Neural cell (in vitro differentiated cells): ENCODE measurements at regions not wholly inside any gene's neighbourhood (a gene's known extent, or its start where the extent isn't known, plus 50 kb on each side); places are given as distances from the start of the nearest gene placed in this dataset.

Experiments
- H2AFZ ChIP-seq: fragments of 200-600, 300-800 bp; sonication (generic), shearing (Covaris generic); 2 replicates; pipeline ENCODE4 v1.6.0; 2014; ENCODE audit warnings: low read depth, mild to moderate bottlenecking, antibody characterized with exemption, low read length, moderate library complexity
- H3F3A ChIP-seq: fragments of 200-600 bp; shearing (Covaris generic); 2 replicates; pipeline ENCODE4 v1.6.1; 2016; ENCODE audit warnings: mild to moderate bottlenecking, moderate library complexity, mixed read lengths, antibody characterized with exemption, low read length; ENCODE audit not compliant: insufficient read depth, poor library complexity, severe bottlenecking
- H3K27ac ChIP-seq: fragments of 200-600, 300-800 bp; sonication (generic), shearing (Covaris generic); 2 replicates; pipeline ENCODE4 v1.5.1; 2014; ENCODE audit warnings: mild to moderate bottlenecking, low read length, moderate library complexity
- H3K27me3 ChIP-seq: fragments of 300-800, 200-600 bp; sonication (generic), shearing (Covaris generic); 2 replicates; pipeline ENCODE4 v1.6.0; 2014; ENCODE audit warnings: mild to moderate bottlenecking, low read depth, low read length, moderate library complexity; ENCODE audit not compliant: insufficient read depth
- H3K36me3 ChIP-seq: fragments of 300-800, 200-600 bp; sonication (generic), shearing (Covaris generic); 2 replicates; pipeline ENCODE4 v1.5.1; 2014; ENCODE audit warnings: mild to moderate bottlenecking, antibody characterized with exemption, low read length, moderate library complexity; ENCODE audit not compliant: insufficient read depth
- H3K4me2 ChIP-seq: fragments of 300-800, 200-600 bp; sonication (generic), shearing (Covaris generic); 2 replicates; pipeline ENCODE4 v1.6.0; 2014; ENCODE audit warnings: mild to moderate bottlenecking, low read length
- H3K4me3 ChIP-seq: fragments of 300-800, 200-600 bp; sonication (generic), shearing (Covaris generic); 2 replicates; pipeline ENCODE4 v1.5.1; 2014; ENCODE audit warnings: mild to moderate bottlenecking, low read length, moderate library complexity
- H3K79me2 ChIP-seq: fragments of 200-600 bp; shearing (Covaris generic); replicated peaks from 2 replicates; pipeline ENCODE4 v1.6.0; 2014; ENCODE audit warnings: mild to moderate bottlenecking, low read length, moderate library complexity; ENCODE audit not compliant: insufficient read depth
- H3K9ac ChIP-seq: fragments of 300-800, 200-600 bp; sonication (generic), shearing (Covaris generic); 2 replicates; pipeline ENCODE4 v1.6.1; 2016; ENCODE audit warnings: mild to moderate bottlenecking, low read length, mixed read lengths
- H3K9me2 ChIP-seq: fragments of 200-600 bp; shearing (Covaris generic); 2 replicates; pipeline ENCODE4 v1.6.1; 2016; ENCODE audit warnings: mild to moderate bottlenecking, low read length, mixed read lengths; ENCODE audit not compliant: insufficient read depth
- H3K9me3 ChIP-seq: fragments of 200-600, 300-800 bp; sonication (generic), shearing (Covaris generic); 2 replicates; pipeline ENCODE4 v1.6.1; 2016; ENCODE audit warnings: mild to moderate bottlenecking, mixed run types, low read length, moderate library complexity, mixed read lengths
- H4K20me1 ChIP-seq: fragments of 200-600 bp; shearing (Covaris generic); 2 replicates; pipeline ENCODE4 v1.6.1; 2016; ENCODE audit warnings: mild to moderate bottlenecking, mixed run types; ENCODE audit not compliant: insufficient read depth
- CTCF ChIP-seq: fragments of 450-650 bp; IDR thresholded peaks from 2 replicates; pipeline ENCODE4 v1.5.1; 2014; ENCODE audit warnings: antibody characterized with exemption, mild to moderate bottlenecking, moderate library complexity; ENCODE audit not compliant: poor library complexity, severe bottlenecking
- EP300 ChIP-seq: fragments of 450-650 bp; conservative IDR thresholded peaks from 2 replicates; pipeline ENCODE4 v1.6.1; 2014; ENCODE audit warnings: antibody characterized with exemption, mild to moderate bottlenecking, moderate library complexity; ENCODE audit not compliant: poor library complexity, severe bottlenecking
- EZH2 ChIP-seq: fragments of 200-600, 300-800 bp; shearing (Covaris generic), sonication (generic); IDR thresholded peaks from 2 replicates; pipeline ENCODE4 v1.6.1; 2014; ENCODE audit warnings: antibody characterized with exemption, low read length, borderline replicate concordance, mild to moderate bottlenecking; ENCODE audit not compliant: insufficient read depth, poor library complexity, severe bottlenecking
- MXI1 ChIP-seq: fragments of 450-650 bp; conservative IDR thresholded peaks from 2 replicates; pipeline ENCODE4 v1.6.1; 2014; ENCODE audit warnings: antibody characterized with exemption, mild to moderate bottlenecking; ENCODE audit not compliant: poor library complexity, severe bottlenecking
- POLR2AphosphoS5 ChIP-seq: IDR thresholded peaks from 2 replicates; pipeline ENCODE4 v1.6.1; 2012
- RAD21 ChIP-seq: fragments of 450-650 bp; conservative IDR thresholded peaks from 2 replicates; pipeline ENCODE4 v1.6.1; 2014; ENCODE audit warnings: antibody characterized with exemption, mild to moderate bottlenecking, moderate library complexity
- REST ChIP-seq: IDR thresholded peaks from 2 replicates; pipeline ENCODE4 v1.6.1; 2012; ENCODE audit warnings: borderline replicate concordance
- SMC3 ChIP-seq: fragments of 450-650 bp; conservative IDR thresholded peaks from 2 replicates; pipeline ENCODE4 v1.6.1; 2014; ENCODE audit warnings: antibody characterized with exemption, mild to moderate bottlenecking, moderate library complexity; ENCODE audit not compliant: poor library complexity
- TAF1 ChIP-seq: IDR thresholded peaks from 2 replicates; pipeline ENCODE4 v1.6.1; 2012; ENCODE audit warnings: low read depth

GRCh38 chr12:77131977-77132490 lies 66.7 kb upstream of the E2F7 start:
- Histone ChIP-seq H3K36me3 (no peaks in the 10 kb centered on the region), H3K27me3 (no peaks in the 10 kb centered on the region), H4K20me1 (no peaks in the 10 kb centered on the region), H3K9me2 (no peaks in the 10 kb centered on the region), H3K9ac (no peak overlapping the region), H3K4me3 (no peak overlapping the region), H3K79me2 (no peaks in the 10 kb centered on the region), H3K27ac (no peak overlapping the region), H2AFZ (no peak overlapping the region), H3F3A (no peaks in the 10 kb centered on the region), H3K4me2 (no peak overlapping the region), H3K9me3 (no peaks in the 10 kb centered on the region)
- no peak for TF ChIP-seq MXI1
- TF ChIP-seq POLR2AphosphoS5, result no peak
- TF ChIP-seq RAD21, result no peak
- TF ChIP-seq EZH2, result no peak
- no peak for TF ChIP-seq TAF1
- no peak for TF ChIP-seq CTCF
- no peak for TF ChIP-seq SMC3
- TF ChIP-seq EP300, result no peak
- no peak for TF ChIP-seq REST

GRCh38 chr12:77130193-77130592 lies 64.8 kb upstream of the E2F7 start:
- Histone ChIP-seq H3K36me3 (no peaks in the 10 kb centered on the region), H3F3A (no peaks in the 10 kb centered on the region), H3K27me3 (no peaks in the 10 kb centered on the region), H3K9ac (no peak overlapping the region), H3K27ac (no peak overlapping the region), H3K9me2 (no peaks in the 10 kb centered on the region), H3K9me3 (no peaks in the 10 kb centered on the region), H3K4me3 (no peak overlapping the region), H4K20me1 (no peaks in the 10 kb centered on the region), H2AFZ (no peak overlapping the region), H3K4me2 (no peak overlapping the region), H3K79me2 (no peaks in the 10 kb centered on the region)
- TF ChIP-seq EP300 (no peak), EZH2 (no peak), SMC3 (no peak), REST (no peak), CTCF (no peak), TAF1 (no peak), RAD21 (no peak), MXI1 (no peak), POLR2AphosphoS5 (no peak)
